GM18870 (cell line): ENCODE measurements at regions not wholly inside any gene's neighbourhood (a gene's known extent, or its start where the extent isn't known, plus 50 kb on each side); places are given as distances from the start of the nearest gene placed in this dataset.

ENCODE experiments used
- ATAC-seq: cut with Tn5 transposase; IDR thresholded peaks from one replicate; pipeline ENCODE4 v1.9.1; 2021; ENCODE audit warnings: moderate library complexity; ENCODE audit not compliant: unreplicated experiment

GRCh38 chr10:107611115-107611514 is 446.6 kb upstream of the SORCS1 start:
- no peak for ATAC-seq

- no peak for ATAC-seq
Observed at GRCh38 chr10:107589081-107589480, 424.6 kb upstream of the SORCS1 start.

DNA sequence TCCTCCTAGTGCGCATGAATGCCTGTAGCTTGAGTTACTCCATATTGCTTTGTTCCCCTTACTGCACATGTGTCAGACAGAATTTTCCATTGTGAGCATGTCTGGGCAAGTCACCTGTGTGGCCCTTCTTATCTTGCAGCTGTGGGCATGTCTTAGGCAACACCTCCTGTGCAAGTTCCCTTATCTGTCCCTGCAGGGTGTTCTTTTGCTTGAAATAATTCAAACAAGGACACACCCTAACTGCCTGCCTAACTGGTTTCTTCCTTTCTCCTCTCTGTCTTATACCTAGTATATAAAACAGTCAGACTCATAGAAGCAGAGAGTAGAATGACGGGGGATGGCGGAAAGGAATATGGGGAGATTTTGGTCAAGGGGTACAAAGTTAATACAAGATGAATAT is 421.1 kb upstream of the SORCS1 start:
- ATAC-seq: no peak

DNA sequence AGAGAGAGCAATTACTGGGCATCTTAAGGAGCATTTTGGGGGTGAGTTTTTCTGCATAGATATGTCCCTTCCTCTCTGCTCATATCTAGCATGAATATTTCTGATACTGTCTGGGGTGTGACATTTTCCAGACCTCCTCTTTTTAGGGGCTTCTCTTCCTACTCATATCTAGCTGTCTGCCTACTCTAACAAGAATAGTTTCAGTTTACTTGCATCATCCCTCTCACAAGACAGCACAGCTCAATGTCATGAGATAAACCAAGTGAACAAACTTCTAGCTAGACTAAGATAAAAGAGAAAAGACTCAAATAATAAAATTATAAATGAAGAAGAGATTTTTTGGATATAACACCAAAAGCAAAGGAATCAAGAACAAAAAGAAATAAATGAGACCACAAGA is 419.5 kb upstream of the SORCS1 start:
- no peak for ATAC-seq

DNA sequence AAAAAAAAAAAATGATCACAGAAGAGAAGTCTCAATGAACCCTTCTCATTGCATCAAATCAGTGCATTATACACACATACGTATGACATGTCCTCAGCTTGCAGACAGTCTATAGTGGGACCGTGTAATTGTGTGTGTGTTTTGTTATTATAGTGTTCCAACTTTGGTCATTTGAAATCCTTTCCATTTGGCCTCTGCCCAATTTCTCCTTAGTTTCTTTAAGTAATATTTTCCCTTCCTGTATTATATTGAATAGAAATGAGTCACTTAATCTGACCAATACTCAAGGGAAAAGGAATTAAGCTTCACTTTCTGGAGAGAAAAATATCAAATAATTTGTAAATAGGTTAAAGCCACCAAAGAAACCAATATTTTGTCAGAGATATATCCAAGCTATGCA is 415.5 kb upstream of the SORCS1 start:
- no peak for ATAC-seq

- no peak for ATAC-seq
Observed at GRCh38 chr10:107577221-107577620, 412.7 kb upstream of the SORCS1 start.

GRCh38 chr10:107576746-107577145 is 412.2 kb upstream of the SORCS1 start:
- no peak for ATAC-seq

DNA sequence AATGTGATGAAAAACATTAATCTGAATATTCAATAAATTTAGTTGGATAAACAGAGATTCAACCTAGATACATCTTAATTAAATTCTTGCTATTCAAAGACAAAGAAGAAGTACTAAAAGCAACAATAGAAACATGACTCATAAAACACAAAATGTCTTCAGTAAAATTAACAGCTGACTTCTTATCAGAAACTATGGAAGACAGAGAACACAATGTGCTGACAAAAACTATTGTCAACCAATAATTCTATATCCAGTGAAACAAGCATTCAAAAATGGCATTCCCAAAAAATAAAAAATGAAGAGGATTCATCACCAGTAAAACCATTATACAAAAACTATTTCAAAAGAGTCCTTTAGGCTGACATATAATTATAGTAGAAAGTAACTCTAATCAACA is 400.5 kb upstream of the SORCS1 start:
- ATAC-seq: no peak

- no peak for ATAC-seq
Observed at GRCh38 chr10:107561136-107561650, 396.7 kb upstream of the SORCS1 start.

- ATAC-seq: no peak
Observed at GRCh38 chr10:107557916-107558315, 393.4 kb upstream of the SORCS1 start.

GRCh38 chr10:107554333-107554732 is 389.8 kb upstream of the SORCS1 start:
- no peak for ATAC-seq

DNA sequence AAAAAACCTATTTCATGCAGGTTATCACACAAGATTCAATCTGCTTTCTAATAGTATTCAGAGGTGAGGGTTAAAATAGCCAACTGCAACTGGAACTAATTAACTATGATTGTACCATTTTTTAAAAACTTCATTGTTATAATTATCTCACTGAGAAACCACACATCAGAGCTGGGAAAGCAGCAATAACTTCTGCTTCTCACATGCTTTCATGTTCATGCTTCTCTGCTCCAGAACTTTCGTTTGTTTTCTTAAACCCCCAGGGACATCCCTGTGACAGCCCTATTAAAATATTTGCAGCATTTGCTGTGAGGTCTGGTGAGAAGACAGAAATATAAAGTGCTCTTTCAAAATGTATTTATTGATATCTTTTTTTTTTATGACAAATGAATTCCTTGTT is 389.0 kb upstream of the SORCS1 start:
- no peak for ATAC-seq

GRCh38 chr10:107552963-107553362 is 388.5 kb upstream of the SORCS1 start:
- no peak for ATAC-seq

DNA sequence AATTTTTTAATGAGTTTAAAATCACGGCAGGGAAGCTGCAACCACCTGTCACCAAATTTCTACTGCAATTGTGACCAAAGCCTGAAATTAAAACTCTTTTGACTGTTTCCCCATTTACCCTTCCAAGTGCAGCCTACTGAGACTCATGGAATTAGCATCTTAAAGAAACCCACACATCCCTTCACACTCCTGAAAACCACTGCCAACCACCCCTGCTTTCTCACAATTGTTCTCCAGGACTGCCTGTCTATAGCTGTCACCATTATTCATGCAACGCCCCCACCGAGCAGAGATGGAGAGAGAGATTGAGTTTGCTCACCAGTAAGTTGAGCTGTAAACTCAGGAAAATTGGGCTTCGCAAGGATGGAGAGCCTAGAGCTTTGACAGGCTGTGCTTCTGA is 383.8 kb upstream of the SORCS1 start:
- no peak for ATAC-seq

DNA sequence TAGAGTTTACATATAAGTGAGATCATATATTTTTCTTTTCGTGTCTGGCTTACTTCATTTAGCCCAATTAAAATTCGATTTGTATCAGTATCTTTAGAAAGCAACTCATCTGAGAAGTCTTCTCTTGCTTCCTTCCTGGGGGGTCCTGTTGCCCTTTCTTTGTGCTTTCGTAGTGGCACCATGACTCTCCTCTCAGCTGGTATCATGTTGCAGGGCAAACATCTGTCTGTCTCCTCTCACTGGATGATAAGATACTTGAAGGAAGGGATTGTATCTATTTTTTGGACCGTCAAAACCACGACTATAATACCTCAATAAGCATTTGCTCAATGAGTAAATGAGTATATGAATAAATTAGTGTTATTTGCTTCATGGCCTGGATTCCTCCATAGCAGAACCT is 382.5 kb upstream of the SORCS1 start:
- ATAC-seq: no peak

GRCh38 chr10:107546284-107546683 is 381.8 kb upstream of the SORCS1 start:
- no peak for ATAC-seq

DNA sequence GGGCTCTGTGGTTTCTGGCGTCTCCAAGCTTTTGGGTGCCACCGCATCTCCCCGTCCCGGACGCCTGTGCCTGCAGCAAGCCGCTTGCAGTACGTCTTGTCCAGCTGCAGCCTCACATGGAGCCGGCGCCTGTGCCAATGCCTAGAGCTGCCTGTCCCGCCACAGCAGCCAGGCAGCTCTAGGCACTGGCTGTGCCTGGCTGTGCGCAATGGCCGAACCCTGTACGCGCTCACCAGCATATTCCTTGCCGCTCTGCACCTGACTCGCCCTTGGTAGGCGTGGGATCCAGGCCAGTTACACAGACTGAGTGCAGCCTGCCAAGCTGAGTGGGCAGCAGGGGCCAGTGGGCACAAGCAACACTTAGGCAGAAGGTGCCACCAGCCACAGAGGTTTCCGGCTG is 381.2 kb upstream of the SORCS1 start:
- ATAC-seq: no peak

DNA sequence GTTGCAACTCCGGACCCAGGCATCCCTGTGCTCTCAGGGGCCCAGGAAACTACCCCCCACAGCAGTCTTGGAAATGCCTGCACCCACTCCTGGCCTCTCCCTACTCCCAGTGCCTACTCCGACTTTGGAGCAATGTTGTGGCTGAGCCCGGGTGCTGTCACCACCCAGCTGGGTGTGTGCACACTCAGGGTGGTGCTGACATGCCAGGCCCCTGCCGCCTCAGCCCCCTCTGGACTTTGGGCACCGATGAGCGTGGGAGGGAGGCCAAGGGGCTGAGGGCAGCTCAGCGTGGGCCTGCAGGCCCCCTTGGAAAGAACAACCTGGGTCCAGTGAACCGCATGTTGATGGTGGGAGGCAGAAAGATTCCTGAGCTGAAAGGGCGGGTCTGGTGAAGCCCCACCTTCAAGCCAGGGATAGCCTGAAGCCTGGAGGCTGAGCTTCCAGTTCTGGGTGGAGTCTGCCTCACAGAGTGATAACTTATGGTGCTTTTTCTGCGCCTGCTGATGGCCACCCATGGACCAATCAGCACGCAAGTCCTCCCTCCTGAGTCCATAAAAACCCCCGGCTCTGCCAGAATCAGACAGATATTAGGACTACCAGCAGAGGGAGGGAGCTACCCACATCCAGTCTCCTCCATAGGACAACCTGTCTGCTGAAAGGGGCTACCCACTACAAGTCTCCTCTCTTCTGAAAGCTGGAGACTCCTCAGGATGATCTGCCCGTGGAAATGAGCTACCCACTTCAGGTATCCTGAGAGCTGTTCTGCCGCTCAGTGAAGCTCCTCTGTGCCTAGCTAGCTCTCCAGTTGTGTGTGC is 380.4 kb upstream of the SORCS1 start:
- ATAC-seq: no peak

DNA sequence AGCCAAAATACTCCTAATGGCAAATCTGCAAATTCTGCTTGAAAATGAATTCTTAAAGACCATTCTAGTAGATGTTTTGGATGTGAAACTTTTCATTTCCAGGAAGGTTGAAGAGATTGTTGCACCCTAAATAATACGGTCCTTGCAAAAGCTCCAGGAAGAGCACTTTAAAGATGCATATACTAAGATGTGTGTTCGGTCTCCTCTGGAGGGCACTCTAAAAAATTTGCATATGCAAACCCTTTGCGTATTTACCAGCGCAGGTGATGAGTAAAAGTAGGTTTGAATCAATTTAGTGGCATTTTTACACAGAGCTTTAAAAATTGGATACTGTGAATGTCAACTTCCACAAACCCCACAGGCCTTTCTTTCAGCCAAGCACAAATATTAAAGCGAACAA is 378.1 kb upstream of the SORCS1 start:
- ATAC-seq: no peak

DNA sequence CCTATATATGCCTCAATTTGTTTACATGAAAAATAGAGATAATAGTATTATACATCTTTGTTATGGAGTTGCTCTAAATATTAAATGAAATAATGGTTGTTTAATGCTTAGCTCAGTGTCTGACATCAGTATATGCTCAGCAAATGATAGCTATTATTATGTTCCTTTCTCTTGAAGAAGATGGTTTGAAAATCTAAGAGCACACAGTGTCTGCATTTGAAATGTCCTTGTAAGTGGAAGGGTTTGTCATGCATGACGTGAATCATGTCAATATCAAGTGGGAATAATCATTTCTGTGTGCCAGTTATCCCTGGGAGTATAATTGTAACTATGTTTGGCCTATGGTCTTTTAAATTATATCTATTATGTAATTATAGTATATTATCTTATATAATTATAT is 377.5 kb upstream of the SORCS1 start:
- no peak for ATAC-seq

DNA sequence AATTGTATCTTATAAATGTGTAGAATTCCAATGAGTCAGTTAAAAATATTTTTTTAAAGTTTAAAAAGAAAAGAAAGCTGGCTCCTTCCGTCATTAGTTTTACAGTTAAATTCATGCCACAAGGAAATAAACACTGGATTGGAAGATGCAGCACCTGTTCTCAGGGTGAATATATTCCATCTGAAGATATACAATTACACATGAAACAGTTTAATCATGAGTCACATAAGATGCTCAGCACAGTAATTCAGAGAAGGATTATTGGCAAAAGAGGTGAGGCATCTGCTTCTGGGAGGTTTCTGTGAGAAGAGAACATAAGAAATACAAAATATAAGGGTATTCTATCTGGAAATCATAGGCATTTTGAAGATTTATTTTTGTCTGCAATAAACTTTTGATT is 376.5 kb upstream of the SORCS1 start:
- no peak for ATAC-seq

DNA sequence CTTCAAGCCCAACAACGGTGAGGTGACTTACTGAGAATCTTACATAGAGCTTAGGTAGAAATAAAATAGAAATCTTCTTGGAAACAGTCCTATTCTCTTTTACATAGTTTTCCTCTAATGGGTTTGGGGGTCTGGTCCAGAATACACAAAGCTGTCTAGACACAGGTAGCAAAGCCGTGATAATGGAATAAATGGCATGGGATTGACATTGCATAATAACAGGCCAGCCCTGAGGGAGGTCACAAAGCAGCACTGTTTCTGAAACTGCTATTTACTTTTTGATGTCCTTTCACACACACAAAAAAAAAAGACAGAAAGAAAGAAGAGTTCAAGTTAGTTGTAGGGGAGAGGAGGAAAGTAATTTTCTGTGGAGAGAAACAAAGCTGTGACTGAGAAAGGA is 364.8 kb upstream of the SORCS1 start:
- ATAC-seq: no peak

- no peak for ATAC-seq
Observed at GRCh38 chr10:107520348-107520747, 355.8 kb upstream of the SORCS1 start.
